ENCODE measurements at regions not wholly inside any gene's neighbourhood (a gene's known extent, or its start where the extent isn't known, plus 50 kb on each side); places are given as distances from the start of the nearest gene placed in this dataset.

DNA sequence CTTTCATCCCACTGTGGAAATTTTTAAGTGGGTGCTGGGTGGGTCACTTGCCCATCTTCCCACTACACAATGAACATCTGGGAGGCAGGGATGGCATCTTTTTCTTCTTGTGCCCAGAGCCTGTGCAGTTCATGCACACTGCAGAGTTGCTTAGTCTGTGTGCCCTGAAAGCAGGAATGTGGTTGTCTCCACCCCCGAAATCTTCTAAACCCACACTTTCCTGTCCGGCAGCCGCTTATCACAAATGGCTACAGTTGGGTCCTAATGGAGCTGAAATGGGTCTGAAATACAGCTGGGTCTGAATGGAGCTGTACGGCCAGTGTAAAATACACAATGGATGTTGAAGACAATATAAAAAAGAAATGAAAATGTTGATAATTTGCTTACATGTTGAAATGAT, 112.1 kb upstream of the PMEPA1 start:
- Histone ChIP-seq H3K23me2 (ENCODE audit: insufficient read length, low read depth, low read length, poor library complexity, severe bottlenecking) (no peaks in the 10 kb centered on the region), H3K4me1 (ENCODE audit: insufficient read depth, low read length) (no peaks in the 10 kb centered on the region), H3K27me3 (ENCODE audit: insufficient read depth, low read length) (no peaks in the 10 kb centered on the region), H2BK15ac (ENCODE audit: low read depth, low read length) (no peak overlapping the region), H3K4ac (ENCODE audit: low read depth, low read length) (no peak overlapping the region), H3K79me1 (ENCODE audit: insufficient read depth, low read depth, low read length, poor library complexity, severe bottlenecking) (no peaks in the 10 kb centered on the region), H4K20me1 (ENCODE audit: control insufficient read depth, insufficient read depth, insufficient read length) (no peaks in the 10 kb centered on the region), H3K9ac (ENCODE audit: extremely low read depth, insufficient read length, low read length) (no peak overlapping the region), H4K91ac (ENCODE audit: insufficient read length, low read depth, low read length) (no peak overlapping the region), H3K14ac (ENCODE audit: insufficient read depth, low read length) (no peak overlapping the region), H2BK12ac (ENCODE audit: insufficient read length, low read depth, low read length) (no peak overlapping the region), H2AFZ (ENCODE audit: low read length) (no peak overlapping the region), H4K5ac (ENCODE audit: insufficient read length, low read depth, low read length) (no peak overlapping the region), H3T11ph (ENCODE audit: low read length) (no peak overlapping the region), H4K8ac (replicated peaks; ENCODE audit: insufficient read length, low read depth, low read length) (no peak overlapping the region), H3K4me2 (ENCODE audit: insufficient read depth, insufficient read length, low read length) (no peak overlapping the region), H3K56ac (ENCODE audit: insufficient read length, low read depth, low read length) (no peak overlapping the region), H3K27ac (ENCODE audit: insufficient read length, low read depth, low read length) (no peak overlapping the region), H3K9me3 (ENCODE audit: control insufficient read depth, low read depth, low read length) (no peaks in the 10 kb centered on the region), H3K18ac (ENCODE audit: insufficient read length, low read depth, low read length) (no peak overlapping the region), H2BK120ac (ENCODE audit: low read depth, low read length, poor library complexity, severe bottlenecking) (no peak overlapping the region), H2BK20ac (ENCODE audit: low read depth, low read length, poor library complexity, severe bottlenecking) (no peak overlapping the region), H3K79me2 (ENCODE audit: insufficient read depth, low read length) (no peaks in the 10 kb centered on the region), H2AK5ac (ENCODE audit: insufficient read length, low read length) (no peak overlapping the region), H3K23ac (ENCODE audit: insufficient read length, low read depth, low read length) (no peak overlapping the region), H2BK5ac (ENCODE audit: insufficient read length, low read length) (no peak overlapping the region)
- no peak for TF ChIP-seq CTCF (conservative IDR thresholded peaks at IDR 0.05)
- no peak for DNase-seq
- peaks cover 6% of the 10 kb centered on the region in 2 experiments; a peak in 3 of 4 replicates for H3K4me1 Mint-ChIP-seq
- no peaks in the 10 kb centered on the region for H3K36me3 Mint-ChIP-seq (ENCODE audit: insufficient read depth in 1 of 3, low read depth in 3 of 3)
- H3K4me3 Mint-ChIP-seq = no peak overlapping the region
- peaks cover 5% of the 10 kb centered on the region for H3K27me3 Mint-ChIP-seq (ENCODE audit: low read depth)
- H3K9me3 Mint-ChIP-seq = no peaks in the 10 kb centered on the region
- no CpG with 5 or more reads among the region's 4 CpGs for WGBS (ENCODE audit: extremely low coverage, insufficient read length, low lambda C conversion rate)
- no peak overlapping the region for H3K27ac Mint-ChIP-seq
